ENCODE measurements at regions not wholly inside any gene's neighbourhood (a gene's known extent, or its start where the extent isn't known, plus 50 kb on each side); places are given as distances from the start of the nearest gene placed in this dataset.

DNA sequence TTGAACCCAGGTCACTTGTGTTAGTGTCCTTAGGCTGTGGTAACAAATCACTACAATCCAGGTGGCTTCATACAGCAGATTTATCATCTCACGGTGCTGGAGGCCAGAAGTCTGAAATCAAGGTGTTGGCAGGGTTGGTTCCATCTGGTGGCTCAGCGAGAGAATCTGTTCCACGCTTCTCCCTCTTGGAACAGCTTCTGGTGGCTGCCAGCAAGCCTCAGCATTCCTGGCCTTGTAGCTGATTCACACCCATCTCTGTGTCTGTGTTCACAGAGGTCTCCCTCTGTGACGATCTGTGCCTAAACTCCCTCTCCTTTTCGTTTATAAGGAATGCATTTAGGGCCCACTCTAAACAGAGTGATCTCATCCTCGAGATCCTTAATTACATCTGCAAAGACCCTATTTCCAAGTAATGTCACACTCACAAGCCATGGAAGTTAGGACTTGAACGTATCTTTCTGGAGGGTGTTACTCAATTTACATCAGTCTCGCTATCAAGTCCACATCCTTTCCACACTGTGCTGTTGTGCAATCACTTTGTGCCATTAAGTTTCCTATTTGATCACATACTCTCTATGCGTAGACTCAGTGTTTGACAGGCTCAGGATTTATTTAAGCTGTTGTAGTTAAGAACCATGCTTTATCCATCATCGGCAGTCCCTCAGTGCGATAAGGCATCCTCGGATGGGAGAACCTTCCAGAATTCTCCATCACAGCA, 164.4 kb downstream of the SOCS6 start:
- TF ChIP-seq, protein P1, sequence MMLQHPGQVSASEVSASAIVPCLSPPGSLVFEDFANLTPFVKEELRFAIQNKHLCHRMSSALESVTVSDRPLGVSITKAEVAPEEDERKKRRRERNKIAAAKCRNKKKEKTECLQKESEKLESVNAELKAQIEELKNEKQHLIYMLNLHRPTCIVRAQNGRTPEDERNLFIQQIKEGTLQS (IDR thresholded peaks at IDR 0.05), result no peak
- TF ChIP-seq, protein P2, sequence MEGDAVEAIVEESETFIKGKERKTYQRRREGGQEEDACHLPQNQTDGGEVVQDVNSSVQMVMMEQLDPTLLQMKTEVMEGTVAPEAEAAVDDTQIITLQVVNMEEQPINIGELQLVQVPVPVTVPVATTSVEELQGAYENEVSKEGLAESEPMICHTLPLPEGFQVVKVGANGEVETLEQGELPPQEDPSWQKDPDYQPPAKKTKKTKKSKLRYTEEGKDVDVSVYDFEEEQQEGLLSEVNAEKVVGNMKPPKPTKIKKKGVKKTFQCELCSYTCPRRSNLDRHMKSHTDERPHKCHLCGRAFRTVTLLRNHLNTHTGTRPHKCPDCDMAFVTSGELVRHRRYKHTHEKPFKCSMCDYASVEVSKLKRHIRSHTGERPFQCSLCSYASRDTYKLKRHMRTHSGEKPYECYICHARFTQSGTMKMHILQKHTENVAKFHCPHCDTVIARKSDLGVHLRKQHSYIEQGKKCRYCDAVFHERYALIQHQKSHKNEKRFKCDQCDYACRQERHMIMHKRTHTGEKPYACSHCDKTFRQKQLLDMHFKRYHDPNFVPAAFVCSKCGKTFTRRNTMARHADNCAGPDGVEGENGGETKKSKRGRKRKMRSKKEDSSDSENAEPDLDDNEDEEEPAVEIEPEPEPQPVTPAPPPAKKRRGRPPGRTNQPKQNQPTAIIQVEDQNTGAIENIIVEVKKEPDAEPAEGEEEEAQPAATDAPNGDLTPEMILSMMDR (IDR thresholded peaks at IDR 0.05 in 2 of 3, conservative IDR thresholded peaks at IDR 0.05 in 1 of 3; ENCODE audit: borderline replicate concordance in 1 of 3, insufficient read depth in 1 of 3, low read depth in 2 of 3, low read length in 2 of 3), result no peak

Measured in HCT116 (cell line).